ENCODE measurements at regions not wholly inside any gene's neighbourhood (a gene's known extent, or its start where the extent isn't known, plus 50 kb on each side); places are given as distances from the start of the nearest gene placed in this dataset.
A peak's percentile ranks its signal among the peaks of the same experiment; 100 is the strongest.

GRCh38 chr4:81736324-81736723 lies 264.6 kb upstream of the RASGEF1B start:
- DNase-seq (ENCODE audit: low read depth), result no peak
- TF ChIP-seq CTCF (IDR thresholded peaks at IDR 0.05; ENCODE audit: low read depth, low read length, missing control alignments), result no peak
- in situ Hi-C loops (cut with HindIII; ENCODE audit: low sequenced_read_pairs), result no loop called here

GRCh38 chr4:81732980-81733379 lies 261.3 kb upstream of the RASGEF1B start:
- TF ChIP-seq CTCF (IDR thresholded peaks at IDR 0.05; ENCODE audit: low read depth, low read length, missing control alignments), result no peak
- in situ Hi-C loops (cut with HindIII; ENCODE audit: low sequenced_read_pairs), result no loop called here
- H3K4me3 ChIP-seq (ENCODE audit: low read depth, low read length), result no peak overlapping the region
- no peak for DNase-seq (ENCODE audit: low read depth)

More at GRCh38 chr4:81736324-81736723, 264.6 kb upstream of the RASGEF1B start:
- H3K4me3 ChIP-seq (ENCODE audit: low read depth, low read length), result no peak overlapping the region

GRCh38 chr4:81724925-81725329 lies 253.2 kb upstream of the RASGEF1B start:
- H3K4me3 ChIP-seq (ENCODE audit: low read depth, low read length), result no peak overlapping the region
- in situ Hi-C loops (cut with HindIII; ENCODE audit: low sequenced_read_pairs), result no loop called here
- TF ChIP-seq CTCF (IDR thresholded peaks at IDR 0.05; ENCODE audit: low read depth, low read length, missing control alignments), result no peak
- no peak for DNase-seq (ENCODE audit: low read depth)

GRCh38 chr4:81723927-81724587 lies 252.3 kb upstream of the RASGEF1B start:
- no peak for TF ChIP-seq CTCF (IDR thresholded peaks at IDR 0.05; ENCODE audit: low read depth, low read length, missing control alignments)
- H3K4me3 ChIP-seq (ENCODE audit: low read depth, low read length), result no peak overlapping the region
- DNase-seq (ENCODE audit: low read depth), result peak; percentile 2
- in situ Hi-C loops (cut with HindIII; ENCODE audit: low sequenced_read_pairs), result no loop called here

- in situ Hi-C loops (cut with HindIII; ENCODE audit: low sequenced_read_pairs), result no loop called here
- no peak overlapping the region for H3K4me3 ChIP-seq (ENCODE audit: low read depth, low read length)
- no peak for DNase-seq (ENCODE audit: low read depth)
- TF ChIP-seq CTCF (IDR thresholded peaks at IDR 0.05; ENCODE audit: low read depth, low read length, missing control alignments), result no peak
Measured at GRCh38 chr4:81723019-81723884, 251.5 kb upstream of the RASGEF1B start.

- no peak for TF ChIP-seq CTCF (IDR thresholded peaks at IDR 0.05; ENCODE audit: low read depth, low read length, missing control alignments)
- in situ Hi-C loops (cut with HindIII; ENCODE audit: low sequenced_read_pairs), result no loop called here
Measured at GRCh38 chr4:81722290-81722851, 250.7 kb upstream of the RASGEF1B start.

More at GRCh38 chr4:81722290-81722851, 250.7 kb upstream of the RASGEF1B start:
- no peak for DNase-seq (ENCODE audit: low read depth)
- H3K4me3 ChIP-seq (ENCODE audit: low read depth, low read length), result no peak overlapping the region
